ENCODE measurements at regions not wholly inside any gene's neighbourhood (a gene's known extent, or its start where the extent isn't known, plus 50 kb on each side); places are given as distances from the start of the nearest gene placed in this dataset.

- TF ChIP-seq, protein P1, sequence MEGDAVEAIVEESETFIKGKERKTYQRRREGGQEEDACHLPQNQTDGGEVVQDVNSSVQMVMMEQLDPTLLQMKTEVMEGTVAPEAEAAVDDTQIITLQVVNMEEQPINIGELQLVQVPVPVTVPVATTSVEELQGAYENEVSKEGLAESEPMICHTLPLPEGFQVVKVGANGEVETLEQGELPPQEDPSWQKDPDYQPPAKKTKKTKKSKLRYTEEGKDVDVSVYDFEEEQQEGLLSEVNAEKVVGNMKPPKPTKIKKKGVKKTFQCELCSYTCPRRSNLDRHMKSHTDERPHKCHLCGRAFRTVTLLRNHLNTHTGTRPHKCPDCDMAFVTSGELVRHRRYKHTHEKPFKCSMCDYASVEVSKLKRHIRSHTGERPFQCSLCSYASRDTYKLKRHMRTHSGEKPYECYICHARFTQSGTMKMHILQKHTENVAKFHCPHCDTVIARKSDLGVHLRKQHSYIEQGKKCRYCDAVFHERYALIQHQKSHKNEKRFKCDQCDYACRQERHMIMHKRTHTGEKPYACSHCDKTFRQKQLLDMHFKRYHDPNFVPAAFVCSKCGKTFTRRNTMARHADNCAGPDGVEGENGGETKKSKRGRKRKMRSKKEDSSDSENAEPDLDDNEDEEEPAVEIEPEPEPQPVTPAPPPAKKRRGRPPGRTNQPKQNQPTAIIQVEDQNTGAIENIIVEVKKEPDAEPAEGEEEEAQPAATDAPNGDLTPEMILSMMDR (IDR thresholded peaks at IDR 0.05): no peak
- no peak for TF ChIP-seq POLR2A (IDR thresholded peaks at IDR 0.05)
These were observed 98.4 kb upstream of the ACSL4 start for GRCh38 chrX:109831326-109831985.
